Endodermal cell (in vitro differentiated cells): ENCODE measurements at regions not wholly inside any gene's neighbourhood (a gene's known extent, or its start where the extent isn't known, plus 50 kb on each side); places are given as distances from the start of the nearest gene placed in this dataset.

Experiments
- DNase-seq: peaks from one replicate; pipeline ENCODE4 v3.0.0-alpha.2; 2017
- H3K27ac ChIP-seq: 2 replicates; pipeline ENCODE4 v1.5.1; 2013; ENCODE audit warnings: mild to moderate bottlenecking, low read depth, low read length, moderate library complexity
- H3K27me3 ChIP-seq: 2 replicates; pipeline ENCODE4 v1.6.1; 2013; ENCODE audit warnings: mild to moderate bottlenecking, low read length, moderate library complexity; ENCODE audit not compliant: insufficient read depth, control insufficient read depth, poor library complexity, severe bottlenecking
- H3K36me3 ChIP-seq: 2 replicates; pipeline ENCODE4 v1.7.0; 2013; ENCODE audit warnings: mild to moderate bottlenecking, low read length, moderate library complexity; ENCODE audit not compliant: control insufficient read depth, insufficient read depth
- H3K4me1 ChIP-seq: one replicate; pipeline ENCODE4 v1.7.0; 2013; ENCODE audit warnings: low read length; ENCODE audit not compliant: control insufficient read depth, insufficient read depth
- H3K4me3 ChIP-seq: 2 replicates; pipeline ENCODE4 v1.5.1; 2013; ENCODE audit warnings: mild to moderate bottlenecking, low read length, moderate library complexity
- H3K9ac ChIP-seq: 2 replicates; pipeline ENCODE4 v1.6.1; 2013; ENCODE audit warnings: mild to moderate bottlenecking, low read length, moderate library complexity; ENCODE audit not compliant: poor library complexity, severe bottlenecking; ENCODE audit errors: extremely low read depth
- H3K9me3 ChIP-seq: 2 replicates; pipeline ENCODE4 v1.6.1; 2013; ENCODE audit warnings: mild to moderate bottlenecking, low read length, moderate library complexity; ENCODE audit not compliant: control insufficient read depth
- H3K27ac Mint-ChIP-seq: 2 replicates; pipeline ENCODE4 v1.8.0; 2020; ENCODE audit warnings: mixed read lengths
- H3K27me3 Mint-ChIP-seq: 2 replicates; pipeline ENCODE4 v1.8.0; 2021; ENCODE audit warnings: mild to moderate bottlenecking, mixed read lengths; ENCODE audit not compliant: insufficient read depth
- H3K36me3 Mint-ChIP-seq: 2 replicates; pipeline ENCODE4 v1.8.0; 2020; ENCODE audit warnings: low read depth, mixed read lengths
- H3K4me1 Mint-ChIP-seq: 2 replicates; pipeline ENCODE4 v1.8.0; 2020; ENCODE audit warnings: mixed read lengths
- H3K4me3 Mint-ChIP-seq: 2 replicates; pipeline ENCODE4 v1.8.0; 2020; ENCODE audit warnings: mild to moderate bottlenecking, moderate library complexity, mixed read lengths
- H3K9me3 Mint-ChIP-seq: 2 replicates; pipeline ENCODE4 v1.8.0; 2020; ENCODE audit warnings: mild to moderate bottlenecking, mixed read lengths
- WGBS, 2 experiments: methylation state at CpG; one replicate each; pipeline versions ENCODE4 v1.1.5 to v1.1.7; 2013; ENCODE audit warnings: missing lambda C conversion rate in 2 of 2, mixed read lengths in 1 of 2; ENCODE audit not compliant: insufficient coverage in 1 of 2, insufficient read length in 1 of 2; 5-methylcytosine and 5-hydroxymethylcytosine counted together
- TF ChIP-seq, protein P1 (sequence below): fragments of 200-600 bp; sonication (generic); conservative IDR thresholded peaks from 2 replicates; pipeline ENCODE4 v1.5.0; 2021; ENCODE audit warnings: antibody characterized with exemption, mild to moderate bottlenecking

DNA sequence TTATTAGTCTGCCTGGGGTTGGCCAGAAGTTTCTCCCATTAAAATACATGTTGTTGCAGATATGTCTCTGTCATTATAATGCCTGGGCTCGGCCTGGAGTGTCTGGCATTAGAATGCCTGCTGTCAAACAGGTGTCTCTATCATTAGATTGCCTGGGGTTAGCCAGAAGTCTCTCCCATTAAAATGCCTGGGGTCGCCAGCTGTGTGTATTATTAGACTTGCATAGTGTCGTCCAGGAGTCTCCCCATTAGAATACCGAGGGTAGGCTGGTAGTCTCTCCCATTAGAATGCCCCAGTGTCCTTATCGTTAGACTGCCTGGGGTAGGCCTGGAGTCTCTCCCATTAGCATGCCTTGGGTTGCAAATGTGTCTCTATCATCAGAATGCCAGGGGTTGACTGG lies 2270.8 kb downstream of the TP53TG3F start:
- Histone ChIP-seq H3K9ac (no peak overlapping the region), H3K4me3 (no peak overlapping the region), H3K4me1 (no peaks in the 10 kb centered on the region), H3K36me3 (no peaks in the 10 kb centered on the region), H3K27ac (no peak overlapping the region), H3K9me3 (peaks cover 54% of the 10 kb centered on the region), H3K27me3 (no peaks in the 10 kb centered on the region)
- Mint-ChIP-seq H3K27ac (no peak overlapping the region), H3K9me3 (peaks cover 98% of the 10 kb centered on the region), H3K4me1 (no peaks in the 10 kb centered on the region), H3K36me3 (no peaks in the 10 kb centered on the region), H3K27me3 (no peaks in the 10 kb centered on the region), H3K4me3 (no peak overlapping the region)
- 57 to 60% methylated on average over 5 of the region's 5 CpGs for WGBS, 2 experiments
- TF ChIP-seq, protein P1, sequence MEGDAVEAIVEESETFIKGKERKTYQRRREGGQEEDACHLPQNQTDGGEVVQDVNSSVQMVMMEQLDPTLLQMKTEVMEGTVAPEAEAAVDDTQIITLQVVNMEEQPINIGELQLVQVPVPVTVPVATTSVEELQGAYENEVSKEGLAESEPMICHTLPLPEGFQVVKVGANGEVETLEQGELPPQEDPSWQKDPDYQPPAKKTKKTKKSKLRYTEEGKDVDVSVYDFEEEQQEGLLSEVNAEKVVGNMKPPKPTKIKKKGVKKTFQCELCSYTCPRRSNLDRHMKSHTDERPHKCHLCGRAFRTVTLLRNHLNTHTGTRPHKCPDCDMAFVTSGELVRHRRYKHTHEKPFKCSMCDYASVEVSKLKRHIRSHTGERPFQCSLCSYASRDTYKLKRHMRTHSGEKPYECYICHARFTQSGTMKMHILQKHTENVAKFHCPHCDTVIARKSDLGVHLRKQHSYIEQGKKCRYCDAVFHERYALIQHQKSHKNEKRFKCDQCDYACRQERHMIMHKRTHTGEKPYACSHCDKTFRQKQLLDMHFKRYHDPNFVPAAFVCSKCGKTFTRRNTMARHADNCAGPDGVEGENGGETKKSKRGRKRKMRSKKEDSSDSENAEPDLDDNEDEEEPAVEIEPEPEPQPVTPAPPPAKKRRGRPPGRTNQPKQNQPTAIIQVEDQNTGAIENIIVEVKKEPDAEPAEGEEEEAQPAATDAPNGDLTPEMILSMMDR = no peak
- no peak for DNase-seq

DNA sequence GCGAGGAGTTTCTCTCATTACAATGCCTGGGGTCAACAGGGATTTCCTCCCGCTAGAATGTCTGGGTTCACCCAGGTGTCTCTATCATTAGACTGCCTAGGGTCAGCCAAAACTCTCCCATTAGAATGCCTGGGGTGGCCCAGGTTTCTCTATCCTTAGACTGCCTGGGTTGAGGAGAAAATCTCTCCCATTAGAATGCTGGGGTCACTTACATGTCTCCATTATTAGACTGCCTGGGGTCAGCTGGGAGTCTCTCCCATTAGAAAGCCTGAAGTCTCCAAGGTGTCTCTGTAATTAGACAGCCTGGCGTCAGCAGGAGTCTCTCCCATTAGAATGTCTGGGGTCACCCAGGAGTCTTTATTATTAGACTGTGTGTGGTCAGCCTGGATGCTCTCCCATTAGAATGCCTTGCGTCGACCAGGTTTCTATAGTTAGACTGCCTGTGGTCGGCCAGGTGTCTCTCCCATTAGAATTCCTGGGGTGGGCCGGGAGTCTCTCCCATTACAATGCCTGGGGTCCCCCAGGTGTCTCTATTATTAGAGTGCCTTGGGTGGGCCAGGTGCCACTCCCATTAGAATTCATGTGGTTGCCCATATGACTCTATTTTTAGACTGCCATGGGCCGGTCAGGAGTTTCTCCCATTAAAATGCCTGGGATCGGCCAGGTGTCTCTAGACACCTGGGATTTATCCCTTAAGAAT lies 2272.1 kb downstream of the TP53TG3F start:
- no peaks in the 10 kb centered on the region for H3K4me1 Mint-ChIP-seq
- no peaks in the 10 kb centered on the region for H3K27me3 ChIP-seq
- no peak overlapping the region for H3K27ac ChIP-seq
- no peaks in the 10 kb centered on the region for H3K36me3 ChIP-seq
- H3K9me3 Mint-ChIP-seq = peaks cover 96% of the 10 kb centered on the region
- DNase-seq = no peak
- H3K9ac ChIP-seq = no peak overlapping the region
- no peaks in the 10 kb centered on the region for H3K36me3 Mint-ChIP-seq
- TF ChIP-seq, protein P1 = no peak
- peaks cover 49% of the 10 kb centered on the region for H3K9me3 ChIP-seq
- H3K27me3 Mint-ChIP-seq = no peaks in the 10 kb centered on the region
- no peaks in the 10 kb centered on the region for H3K4me1 ChIP-seq
- H3K4me3 ChIP-seq = no peak overlapping the region
- no peak overlapping the region for H3K4me3 Mint-ChIP-seq
- no peak overlapping the region for H3K27ac Mint-ChIP-seq
- WGBS, 2 experiments = 63 to 81% methylated on average over 4 to 9 of the region's 9 CpGs

DNA sequence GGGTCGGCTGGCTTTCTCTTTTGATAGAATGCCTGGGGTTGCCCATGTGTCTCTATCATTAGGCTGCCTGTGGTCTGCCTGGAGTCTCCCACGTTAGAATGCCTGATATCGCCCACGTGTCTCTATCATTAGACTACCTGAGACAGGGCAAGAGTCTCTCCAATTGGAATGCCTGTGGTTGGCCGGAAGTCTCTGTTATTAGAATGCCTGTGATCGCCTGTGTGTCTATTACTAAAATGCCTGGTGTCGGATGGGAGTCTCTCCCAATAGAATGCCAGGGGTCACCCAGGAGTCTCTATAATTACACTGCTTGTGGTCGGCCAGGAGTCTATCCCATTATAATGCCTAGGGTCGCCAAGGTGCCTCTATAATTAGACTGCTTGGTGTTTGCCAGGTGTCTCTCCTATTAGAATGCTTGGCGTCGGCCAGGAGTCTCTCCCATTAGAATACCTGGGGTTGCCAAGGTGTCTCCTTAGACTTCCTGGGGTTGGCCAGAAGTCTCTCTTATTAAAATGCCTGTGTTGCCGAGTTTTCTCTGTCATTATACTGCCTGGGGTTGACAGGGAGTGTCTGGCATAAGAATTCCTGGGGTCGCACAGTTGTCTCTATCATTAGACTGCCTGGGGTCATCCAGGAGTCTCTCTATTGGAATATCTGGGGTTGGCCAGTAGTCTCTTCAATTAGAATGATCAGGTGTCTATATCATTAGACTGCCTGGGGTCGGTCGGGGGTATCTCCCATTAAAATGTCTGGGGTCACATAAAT lies 2272.8 kb downstream of the TP53TG3F start:
- Histone ChIP-seq H3K36me3 (no peaks in the 10 kb centered on the region), H3K9me3 (peaks cover 46% of the 10 kb centered on the region), H3K4me3 (no peak overlapping the region), H3K4me1 (no peaks in the 10 kb centered on the region), H3K9ac (no peak overlapping the region), H3K27me3 (no peaks in the 10 kb centered on the region), H3K27ac (no peak overlapping the region)
- WGBS, 2 experiments = 72 to 75% methylated on average over 10 to 15 of the region's 15 CpGs
- Mint-ChIP-seq H3K4me3 (no peak overlapping the region), H3K36me3 (no peaks in the 10 kb centered on the region), H3K27me3 (no peaks in the 10 kb centered on the region), H3K9me3 (peaks cover 93% of the 10 kb centered on the region), H3K4me1 (no peaks in the 10 kb centered on the region), H3K27ac (no peak overlapping the region)
- TF ChIP-seq, protein P1 = no peak
- DNase-seq = no peak
